Stimulated activated CD8-positive, alpha-beta memory T cell treated with anti-CD3 and anti-CD28 coated beads, Interleukin-15, amount 100 ng/mL, for 48 hours (primary cell): ENCODE measurements at regions not wholly inside any gene's neighbourhood (a gene's known extent, or its start where the extent isn't known, plus 50 kb on each side); places are given as distances from the start of the nearest gene placed in this dataset.
"Not testable (repeated sequence)": the region's sequence is repeated elsewhere in the genome, so short reads cannot be mapped to it uniquely, and the experiment has no call there.

ENCODE experiments used
- DNase-seq, 2 donors: peaks; one replicate each; pipeline ENCODE4 v3.0.0-alpha.2; 2020; ENCODE audit warnings: low read depth in 2 of 2

GRCh38 chr7:121497545-121497944, 101.4 kb upstream of the FAM3C start:
- not testable (repeated sequence) for DNase-seq

GRCh38 chr7:121494516-121494915, 98.4 kb upstream of the FAM3C start:
- DNase-seq = no peak

- no peak for DNase-seq
Measured at GRCh38 chr7:121493553-121493952, 97.4 kb upstream of the FAM3C start.

GRCh38 chr7:121490309-121490708, 94.2 kb upstream of the FAM3C start:
- no peak for DNase-seq

- no peak for DNase-seq
Measured at GRCh38 chr7:121489440-121489839, 93.3 kb upstream of the FAM3C start.

- DNase-seq = no peak
Measured at GRCh38 chr7:121488111-121488650, 92.1 kb upstream of the FAM3C start.

- DNase-seq = no peak
Measured at GRCh38 chr7:121486590-121486989, 90.5 kb upstream of the FAM3C start.

- no peak for DNase-seq
Measured at GRCh38 chr7:121485467-121486243, 89.5 kb upstream of the FAM3C start.

GRCh38 chr7:121484089-121484763, 88.1 kb upstream of the FAM3C start:
- DNase-seq = no peak

GRCh38 chr7:121480566-121481335, 84.6 kb upstream of the FAM3C start:
- DNase-seq = no peak

- no peak for DNase-seq
Measured at GRCh38 chr7:121480058-121480457, 84.0 kb upstream of the FAM3C start.

- DNase-seq = no peak
Measured at GRCh38 chr7:121479466-121479865, 83.4 kb upstream of the FAM3C start.

- no peak for DNase-seq
Measured at GRCh38 chr7:121475806-121476205, 79.7 kb upstream of the FAM3C start.

- no peak for DNase-seq
Measured at GRCh38 chr7:121474301-121474673, 78.2 kb upstream of the FAM3C start.

- DNase-seq = no peak
Measured at GRCh38 chr7:121473645-121474300, 77.7 kb upstream of the FAM3C start.

GRCh38 chr7:121466455-121466854, 70.3 kb upstream of the FAM3C start:
- DNase-seq = no peak

GRCh38 chr7:121459148-121459547, 63.0 kb upstream of the FAM3C start:
- DNase-seq = no peak

- no peak for DNase-seq
Measured at GRCh38 chr7:121456785-121457359, 60.8 kb upstream of the FAM3C start.

- DNase-seq = no peak
Measured at GRCh38 chr7:121456015-121456414, 59.9 kb upstream of the FAM3C start.

GRCh38 chr7:121452389-121452788, 56.3 kb upstream of the FAM3C start:
- DNase-seq = no peak

GRCh38 chr7:121451367-121452094, 55.4 kb upstream of the FAM3C start:
- no peak for DNase-seq
